Small intestine (tissue), 7 donors: ENCODE measurements at regions not wholly inside any gene's neighbourhood (a gene's known extent, or its start where the extent isn't known, plus 50 kb on each side); places are given as distances from the start of the nearest gene placed in this dataset.
A peak's percentile ranks its signal among the peaks of the same experiment; 100 is the strongest.
"Not testable (repeated sequence)": the region's sequence is repeated elsewhere in the genome, so short reads cannot be mapped to it uniquely, and the experiment has no call there.

Experiments used
- DNase-seq, 2 donors: peaks; one replicate each; pipeline versions ENCODE4 v3.0.0 to v3.0.0-alpha.2; 2013
- FAIRE-seq: peaks from 2 replicates; lab custom pipeline; 2012; peaks lifted over from hg19 to GRCh38; lab: Jason Lieb, UNC
- H3K27ac ChIP-seq, 3 donors: one replicate each; pipeline ENCODE4 v1.5.1; 2013; ENCODE audit warnings: low read length in 2 of 3, mild to moderate bottlenecking in 2 of 3, control low read depth in 1 of 3, inconsistent platforms in 1 of 3, low read depth in 1 of 3, moderate library complexity in 1 of 3
- H3K27me3 ChIP-seq, 3 donors: one replicate each; pipeline ENCODE4 v1.6.1; 2013; ENCODE audit warnings: low read length in 3 of 3, inconsistent platforms in 1 of 3; ENCODE audit not compliant: control insufficient read depth in 3 of 3, insufficient read depth in 3 of 3
- H3K36me3 ChIP-seq, 3 donors: one replicate each; pipeline ENCODE4 v1.6.1; 2013; ENCODE audit warnings: low read length in 3 of 3, inconsistent platforms in 1 of 3, low read depth in 1 of 3, mild to moderate bottlenecking in 1 of 3, moderate library complexity in 1 of 3; ENCODE audit not compliant: control insufficient read depth in 3 of 3, insufficient read depth in 2 of 3
- H3K4me1 ChIP-seq, 3 donors: one replicate each; pipeline ENCODE4 v1.6.1; 2013; ENCODE audit warnings: low read length in 2 of 3, inconsistent platforms in 1 of 3, low read depth in 1 of 3, mild to moderate bottlenecking in 1 of 3, moderate library complexity in 1 of 3; ENCODE audit not compliant: control insufficient read depth in 3 of 3, insufficient read depth in 2 of 3
- H3K4me3 ChIP-seq, 3 donors: one replicate each; pipeline ENCODE4 v1.5.1; 2013; ENCODE audit warnings: low read length in 3 of 3, control low read depth in 1 of 3, inconsistent platforms in 1 of 3, low read depth in 1 of 3, mild to moderate bottlenecking in 1 of 3, moderate library complexity in 1 of 3
- H3K9me3 ChIP-seq, 2 donors: one replicate each; pipeline ENCODE4 v1.6.1; 2013; ENCODE audit warnings: low read depth in 1 of 2, low read length in 1 of 2; ENCODE audit not compliant: control insufficient read depth in 2 of 2, insufficient read depth in 1 of 2
- WGBS, 3 donors: extraction: QIAGEN DNeasy Blood & Tissue Kit; methylation state at CpG; one replicate each; pipeline ENCODE4 v1.1.7; 2013; 5-methylcytosine and 5-hydroxymethylcytosine counted together
- donor health status: healthy with polysubstance abuse.
- donor health status: control.
- donor health status: control.
- donor health status: Bipolar disorder and iron deficiency.
- donor health status: healthy.

DNA sequence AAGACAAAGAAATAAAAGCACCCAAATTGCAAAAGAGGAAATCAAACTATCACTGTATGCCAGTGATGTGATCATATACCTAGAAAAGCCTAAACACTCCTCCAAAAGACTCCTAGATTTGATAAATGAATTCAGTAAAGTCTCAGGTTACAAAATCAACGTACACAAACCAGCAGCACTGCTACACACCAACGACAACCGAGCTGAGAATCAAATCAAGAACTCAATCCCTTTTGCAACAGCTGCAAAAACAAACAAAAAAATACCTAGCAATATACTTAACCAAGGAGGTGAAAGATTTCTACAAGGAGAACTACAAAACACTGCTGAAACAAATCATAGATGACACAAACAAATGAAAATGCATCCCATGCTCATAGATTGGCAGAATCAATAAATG lies 92.1 kb upstream of the PALMD start:
- not testable (repeated sequence) for H3K36me3 ChIP-seq, DNase-seq, H3K9me3 ChIP-seq, H3K4me1 ChIP-seq, FAIRE-seq, H3K27ac ChIP-seq, H3K4me3 ChIP-seq, H3K27me3 ChIP-seq
- 23 to 29% (median 27%) methylated on average over 3 of the region's 3 CpGs for WGBS, 3 donors

DNA sequence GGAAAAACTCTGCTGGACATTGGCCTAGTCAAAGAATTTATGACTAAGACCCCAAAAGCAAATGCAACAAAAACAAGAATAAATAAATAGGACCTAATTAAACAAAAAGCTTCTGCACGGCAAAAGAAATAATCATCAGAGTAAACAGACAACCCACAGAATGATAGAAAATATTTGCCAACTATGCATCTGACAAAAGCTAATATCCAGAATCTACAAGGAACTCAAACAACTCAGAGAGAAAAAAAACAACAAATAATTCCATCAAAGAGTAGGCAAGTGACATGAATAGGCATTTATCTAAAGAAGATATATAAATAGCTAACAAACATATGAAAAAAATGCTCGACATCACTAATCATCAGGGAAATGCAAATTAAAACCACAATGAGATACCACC lies 91.2 kb upstream of the PALMD start:
- no peaks in the 10 kb centered on the region for H3K36me3 ChIP-seq
- FAIRE-seq, result no peak
- no peaks in the 10 kb centered on the region for H3K27me3 ChIP-seq
- WGBS, 3 donors, result 64 to 69% (median 66%) methylated on average over 2 of the region's 2 CpGs
- no peaks in the 10 kb centered on the region for H3K4me1 ChIP-seq
- no peak for DNase-seq
- H3K27ac ChIP-seq, result no peak overlapping the region
- no peak overlapping the region for H3K4me3 ChIP-seq
- no peaks in the 10 kb centered on the region for H3K9me3 ChIP-seq

DNA sequence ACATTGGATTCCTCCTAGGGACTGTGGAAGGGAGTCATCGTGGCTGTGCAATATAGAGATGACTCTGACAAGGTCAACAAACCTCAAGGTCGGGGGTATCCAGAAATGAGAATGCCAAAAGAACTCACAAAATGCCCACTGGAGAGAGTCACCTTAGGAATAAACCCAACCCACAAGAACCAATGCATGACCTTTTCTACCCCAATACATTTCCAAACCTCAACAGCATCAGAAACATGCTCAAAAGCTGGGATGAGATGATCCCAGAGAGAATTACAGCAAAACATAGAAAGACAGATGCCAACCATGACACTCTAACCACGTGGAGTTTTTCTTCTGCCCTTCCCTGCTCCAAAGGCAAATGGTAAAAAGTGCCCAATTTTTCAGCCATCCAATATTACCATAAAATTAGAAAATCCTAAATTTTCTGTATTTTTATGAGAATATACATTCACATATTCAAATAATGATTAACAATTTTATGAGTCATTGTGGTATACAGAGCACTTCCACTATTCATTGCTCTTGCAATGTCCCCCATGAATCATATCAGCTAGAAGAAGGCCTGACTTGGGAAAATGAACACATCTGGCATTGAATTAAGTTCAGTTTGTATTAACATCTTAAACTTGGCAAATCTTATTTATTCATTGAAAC lies 88.2 kb upstream of the PALMD start:
- no peak for FAIRE-seq

DNA sequence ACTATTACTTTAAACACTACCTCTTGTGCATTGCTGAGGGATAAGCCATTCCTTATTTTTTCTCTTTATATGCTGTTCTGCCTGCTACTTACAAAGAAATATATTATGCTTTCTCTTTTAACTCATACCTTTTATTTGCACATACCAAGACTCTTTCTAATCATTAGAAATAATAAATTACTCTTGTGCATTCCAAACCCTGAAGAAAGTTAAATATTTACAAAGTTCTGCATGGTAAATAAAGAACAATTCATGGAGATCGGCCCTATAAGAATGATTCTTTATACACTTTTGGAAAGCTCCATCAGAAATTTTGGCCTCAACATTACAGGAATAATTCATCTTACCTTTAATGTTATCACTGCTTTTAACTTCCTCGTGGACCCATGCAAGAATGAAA lies 86.7 kb upstream of the PALMD start:
- no peak overlapping the region for H3K4me3 ChIP-seq
- H3K4me1 ChIP-seq, result no peaks in the 10 kb centered on the region
- no peak for FAIRE-seq
- H3K9me3 ChIP-seq, result peaks cover 0 to 2% of the 10 kb centered on the region in 2 donors
- WGBS, 3 donors, result 14 to 38% (median 25%) methylated on average over 2 of the region's 2 CpGs
- no peak for DNase-seq
- H3K36me3 ChIP-seq, result no peaks in the 10 kb centered on the region
- no peak overlapping the region for H3K27ac ChIP-seq
- H3K27me3 ChIP-seq, result no peaks in the 10 kb centered on the region

More for the DNA sequence above, 88.2 kb upstream of the PALMD start:
- H3K36me3 ChIP-seq, result no peaks in the 10 kb centered on the region
- peaks cover 0 to 2% of the 10 kb centered on the region in 2 donors for H3K9me3 ChIP-seq
- no peaks in the 10 kb centered on the region for H3K27me3 ChIP-seq
- no peak for DNase-seq
- no peaks in the 10 kb centered on the region for H3K4me1 ChIP-seq
- no peak overlapping the region for H3K4me3 ChIP-seq
- no peak overlapping the region for H3K27ac ChIP-seq
- 59 to 80% (median 70%) methylated on average over 3 of the region's 3 CpGs for WGBS, 3 donors

DNA sequence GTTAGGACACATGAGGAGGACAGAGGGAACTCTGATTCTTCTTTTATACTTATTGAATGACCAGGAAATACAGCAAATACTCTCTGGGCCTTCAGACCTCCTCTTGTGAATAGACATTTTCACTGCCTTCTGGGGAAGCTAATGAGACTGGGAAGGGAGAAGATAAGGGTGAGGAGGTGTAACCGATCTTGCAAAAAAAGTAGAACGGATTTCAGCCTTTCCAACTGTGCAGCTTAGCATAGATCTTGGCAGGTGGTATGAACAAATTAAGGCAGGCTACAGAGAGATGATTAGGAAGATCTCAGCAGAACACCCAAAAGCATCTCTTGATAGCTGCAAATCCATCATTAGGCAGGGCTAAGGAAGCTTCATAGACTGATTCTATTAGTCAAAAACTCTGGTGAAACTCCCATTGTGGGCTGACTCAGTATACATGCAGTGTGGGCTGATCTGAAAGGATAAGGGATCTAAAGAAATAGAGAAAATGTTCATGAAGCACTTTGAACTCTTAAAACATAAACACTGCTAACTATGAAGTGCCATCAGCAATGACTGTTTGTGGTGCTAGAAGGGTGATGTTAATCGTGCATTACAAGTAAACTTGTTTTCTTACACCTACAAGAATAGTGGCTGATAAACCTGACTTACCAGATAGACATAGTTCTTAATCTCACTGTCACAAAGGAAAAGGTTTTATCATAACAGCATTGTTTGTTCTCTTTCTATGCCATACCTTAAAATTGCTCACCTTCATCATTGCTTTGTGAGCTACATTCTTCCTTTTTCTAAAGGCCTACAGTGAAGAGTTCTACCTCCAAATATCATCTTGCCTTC lies 85.5 kb upstream of the PALMD start:
- Histone ChIP-seq H3K4me1 (no peaks in the 10 kb centered on the region), H3K27me3 (no peaks in the 10 kb centered on the region), H3K36me3 (no peaks in the 10 kb centered on the region), H3K9me3 (peaks cover 0 to 2% of the 10 kb centered on the region in 2 donors), H3K27ac (no peak overlapping the region), H3K4me3 (no peak overlapping the region)
- FAIRE-seq (no peak), DNase-seq (no peak)
- WGBS, 3 donors, result 66 to 78% (median 73%) methylated on average over 3 of the region's 3 CpGs

DNA sequence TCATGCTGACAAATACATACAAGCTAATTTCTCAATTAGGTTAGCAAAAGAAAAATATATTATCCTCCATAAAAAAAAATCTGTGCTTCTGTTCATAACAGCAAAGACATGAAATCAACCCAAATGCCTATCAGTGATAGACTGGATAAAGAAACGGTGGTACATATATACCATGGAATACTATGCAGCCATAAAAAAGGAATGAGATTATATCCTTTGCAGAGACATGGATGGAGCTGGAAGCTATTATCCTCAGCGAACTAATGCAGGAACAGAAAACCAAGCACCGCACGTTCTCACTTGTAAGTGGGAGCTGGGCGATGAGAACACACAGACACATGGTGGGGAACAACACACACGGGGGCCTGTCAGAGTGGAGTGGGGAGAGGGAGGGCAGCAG lies 84.0 kb upstream of the PALMD start:
- Histone ChIP-seq H3K9me3 (peaks cover 0 to 2% of the 10 kb centered on the region in 2 donors), H3K4me3 (no peak overlapping the region), H3K27me3 (no peaks in the 10 kb centered on the region), H3K36me3 (no peaks in the 10 kb centered on the region), H3K27ac (no peak overlapping the region), H3K4me1 (no peaks in the 10 kb centered on the region)
- DNase-seq (no peak), FAIRE-seq (no peak)
- WGBS, 3 donors, result 91 to 96% (median 93%) methylated on average over 6 of the region's 6 CpGs

DNA sequence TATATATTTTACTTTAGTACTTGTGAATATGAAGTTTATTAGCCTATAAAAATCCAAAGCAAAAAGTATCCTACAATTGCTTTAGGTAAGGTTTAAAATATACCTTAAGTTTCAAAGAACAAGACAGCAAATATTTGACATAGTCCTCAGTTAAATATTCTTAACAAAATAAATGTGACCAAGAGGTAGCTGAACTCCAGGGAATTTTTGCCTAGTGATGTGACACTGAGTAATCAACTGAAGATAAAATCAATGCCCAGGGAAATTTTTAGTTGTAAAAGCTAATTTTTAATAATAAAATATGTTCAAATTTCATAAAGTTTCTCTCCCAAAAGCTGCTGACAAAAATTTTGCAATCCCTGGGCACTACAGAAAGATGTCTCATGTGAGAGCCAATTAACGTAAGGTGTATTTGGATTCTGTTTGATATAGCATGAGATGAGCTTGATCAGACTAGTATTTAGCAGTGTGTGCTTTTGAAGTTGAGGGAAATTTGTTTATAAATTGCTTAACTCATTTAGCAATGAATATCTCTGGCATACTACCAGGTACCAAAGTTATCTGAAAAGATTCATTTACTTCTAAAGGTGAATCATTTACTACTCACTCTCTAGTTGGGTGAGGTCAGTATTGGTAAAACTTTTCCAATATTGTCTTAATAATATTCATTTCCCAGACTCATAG lies 80.2 kb upstream of the PALMD start:
- FAIRE-seq (no peak), DNase-seq (no peak)
- Histone ChIP-seq H3K9me3 (peaks cover 0 to 2% of the 10 kb centered on the region in 2 donors), H3K4me3 (no peak overlapping the region), H3K36me3 (no peaks in the 10 kb centered on the region), H3K27me3 (no peaks in the 10 kb centered on the region), H3K4me1 (no peaks in the 10 kb centered on the region), H3K27ac (no peak overlapping the region)
- 80 to 89% (median 82%) methylated on average over 1 of the region's 1 CpG for WGBS, 3 donors

DNA sequence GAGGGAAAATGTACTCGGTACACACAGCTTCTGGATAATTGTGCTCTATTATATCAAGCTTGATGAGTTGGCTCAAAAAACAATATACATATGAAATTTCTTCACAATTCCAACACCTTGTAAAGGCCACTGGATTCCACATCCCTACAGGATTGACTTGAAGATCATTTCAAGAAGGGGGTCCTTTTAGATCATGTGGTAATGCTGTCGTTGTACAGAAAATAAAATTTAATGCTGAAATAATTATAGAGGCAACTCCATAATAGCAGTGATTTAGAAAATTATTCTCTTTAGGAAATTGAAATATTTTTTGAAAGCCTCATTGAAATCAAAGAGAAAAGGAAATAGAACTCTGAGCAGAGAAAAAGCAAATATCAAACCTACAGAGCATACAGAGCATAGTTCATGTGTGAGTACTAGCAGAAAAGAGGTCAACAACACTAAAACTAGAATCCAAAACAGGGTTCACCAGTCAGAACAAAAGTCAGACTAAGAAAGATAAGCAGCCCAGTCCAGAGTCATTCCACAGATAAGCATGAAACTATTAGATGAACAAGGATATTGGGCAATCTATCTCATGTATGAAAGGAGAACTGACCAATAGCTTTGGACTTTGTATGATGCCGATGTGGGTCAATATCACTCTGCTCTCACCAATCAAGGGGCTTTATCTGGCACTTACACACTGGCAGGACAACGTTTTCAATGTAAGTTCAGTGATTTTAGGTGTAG lies 79.5 kb upstream of the PALMD start:
- Histone ChIP-seq H3K4me3 (no peak overlapping the region), H3K4me1 (no peaks in the 10 kb centered on the region), H3K27ac (no peak overlapping the region), H3K36me3 (no peaks in the 10 kb centered on the region), H3K27me3 (no peaks in the 10 kb centered on the region), H3K9me3 (peaks cover 0 to 2% of the 10 kb centered on the region in 2 donors)
- FAIRE-seq (no peak), DNase-seq (peak in 1 of 2 donors; percentile 27)
- 48 to 64% (median 53%) methylated on average over 4 of the region's 4 CpGs for WGBS, 3 donors
